ENCODE measurements at regions not wholly inside any gene's neighbourhood (a gene's known extent, or its start where the extent isn't known, plus 50 kb on each side); places are given as distances from the start of the nearest gene placed in this dataset.

DNA sequence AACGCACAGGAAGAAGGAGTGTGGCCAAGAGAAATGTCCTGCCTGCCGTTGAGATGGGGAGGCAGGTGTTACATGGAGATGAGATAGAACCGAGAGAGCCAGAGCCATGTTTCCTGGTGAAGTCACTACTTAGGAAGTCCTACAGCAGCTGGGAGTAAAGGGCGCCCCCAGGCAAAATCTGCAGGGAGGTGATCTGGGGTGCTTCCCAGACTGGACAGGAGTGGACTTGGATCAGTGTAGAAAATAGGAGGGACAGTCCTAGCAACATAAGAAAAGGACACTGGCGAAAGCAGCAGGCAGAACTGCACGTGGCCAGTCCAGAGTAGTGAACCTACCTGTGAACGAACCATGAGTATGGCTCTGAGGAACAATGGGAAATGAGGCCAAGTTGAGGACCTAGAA, 85.3 kb downstream of the CD164 start:
- FAIRE-seq, result no peak
- ChIA-PET POLR2A (ENCODE audit: partially characterized antibody) (no interaction called here), CTCF (ENCODE audit: partially characterized antibody) (interaction anchor here (0.6 to 1.1 kb wide), 2 partner anchors 66 to 100 kb away, joined by 3 read pairs; no protein-coding TSS in a partner anchor)
- H3K79me1 ChIP-seq (ENCODE audit: low read depth, low read length), result no peaks in the 10 kb centered on the region
- no peak overlapping the region for H2BK20ac ChIP-seq (ENCODE audit: low read length)
- H4K5ac ChIP-seq (ENCODE audit: insufficient read length, low read depth, low read length), result no peak overlapping the region
- no peak overlapping the region for H3K27ac ChIP-seq (ENCODE audit: low read depth, low read length)
- no peak overlapping the region for H3K18ac ChIP-seq (ENCODE audit: extremely low read depth, low read length)
- no peak overlapping the region for H3K56ac ChIP-seq (replicated peaks; ENCODE audit: insufficient read length, low read depth, low read length)
- H3K4me1 ChIP-seq (replicated peaks in 1 of 4; ENCODE audit: control insufficient read depth in 3 of 4, insufficient read depth in 4 of 4, low read length in 3 of 4), result peaks cover 0 to 9% (median 4%) of the 10 kb centered on the region in 4 experiments; a peak in 4 of 7 replicates
- no peak overlapping the region for H2BK12ac ChIP-seq (ENCODE audit: low read depth, low read length)
- no peak overlapping the region for H3K4me2 ChIP-seq (ENCODE audit: insufficient read depth in 1 of 2, low read depth in 2 of 2, low read length in 2 of 2)
- no peak overlapping the region for H2AK5ac ChIP-seq (ENCODE audit: low read depth, low read length)
- H4K8ac ChIP-seq (ENCODE audit: extremely low read depth, insufficient read depth, low read length), result no peak overlapping the region
- no peak overlapping the region for H2BK120ac ChIP-seq (replicated peaks; ENCODE audit: low read depth, low read length)
- no peaks in the 10 kb centered on the region for H3K36me3 ChIP-seq (ENCODE audit: control insufficient read depth in 2 of 4, insufficient read depth in 4 of 4, low read length in 3 of 4)
- no peak overlapping the region for H3K9ac ChIP-seq (replicated peaks in 1 of 4; ENCODE audit: extremely low read depth in 1 of 4, low read depth in 3 of 4, low read length in 3 of 4)
- H2AFZ ChIP-seq (ENCODE audit: low read length), result no peak overlapping the region
- no peak for DNase-seq (ENCODE audit: low read depth in 1 of 2, low spot score in 2 of 2)
- no peak overlapping the region for H3K4ac ChIP-seq (replicated peaks; ENCODE audit: insufficient read length, low read depth, low read length)
- no peaks in the 10 kb centered on the region for H3K9me3 ChIP-seq (ENCODE audit: insufficient read depth in 2 of 2, low read depth in 1 of 2, low read length in 1 of 2)
- H4K20me1 ChIP-seq (replicated peaks in 1 of 2; ENCODE audit: control insufficient read depth in 1 of 2, insufficient read depth in 2 of 2, low read length in 2 of 2), result no peaks in the 10 kb centered on the region
- H3K27me3 ChIP-seq (replicated peaks in 1 of 4; ENCODE audit: control insufficient read depth in 3 of 4, extremely low read depth in 1 of 4, insufficient read depth in 3 of 4, low read length in 3 of 4), result 0 out of 7 replicates have a peak, but pooled peaks cover 0 to 3% (median 0%) of the 10 kb centered on the region in 4 experiments
- TF ChIP-seq CHD1 (IDR thresholded peaks at IDR 0.05; ENCODE audit: low read depth, low read length) (no peak), SIX5 (IDR thresholded peaks at IDR 0.05; ENCODE audit: low read depth, low read length) (no peak), EZH2 (IDR thresholded peaks at IDR 0.05; ENCODE audit: low read depth, low read length, severe bottlenecking) (no peak), JUND (IDR thresholded peaks at IDR 0.05; ENCODE audit: low read length) (no peak), TBP (IDR thresholded peaks at IDR 0.05; ENCODE audit: low read depth, low read length) (no peak), NANOG (IDR thresholded peaks at IDR 0.05; ENCODE audit: insufficient read depth, low read depth, low read length, poor library complexity, severe bottlenecking) (no peak), EP300 (IDR thresholded peaks at IDR 0.05; ENCODE audit: borderline replicate concordance in 1 of 2, low read depth in 2 of 2, low read length in 2 of 2) (no peak), TAF1 (IDR thresholded peaks at IDR 0.05; ENCODE audit: low read depth, low read length) (no peak), SP1 (IDR thresholded peaks at IDR 0.05; ENCODE audit: low read depth, low read length) (no peak)
- peak overlapping the region; percentile 25 for H3K14ac ChIP-seq (ENCODE audit: insufficient read length)
- H2BK15ac ChIP-seq (ENCODE audit: low read length), result no peak overlapping the region
- H3K23ac ChIP-seq (ENCODE audit: insufficient read length), result no peak overlapping the region
- no peak overlapping the region for H2BK5ac ChIP-seq (ENCODE audit: low read depth, low read length)
- no peaks in the 10 kb centered on the region for H3K79me2 ChIP-seq (ENCODE audit: control insufficient read depth in 1 of 2, insufficient read depth in 2 of 2, low read length in 2 of 2)
- no peaks in the 10 kb centered on the region for H3K23me2 ChIP-seq (ENCODE audit: low read depth, low read length)
- H3K4me3 ChIP-seq (ENCODE audit: extremely low read depth in 1 of 4, insufficient read depth in 2 of 4, low read depth in 3 of 4, low read length in 4 of 4), result no peak overlapping the region
- WGBS, 2 experiments (ENCODE audit: extremely low coverage in 1 of 2, insufficient coverage in 1 of 2, insufficient read length in 1 of 2, insufficient replicate concordance in 2 of 2, low coverage in 1 of 2, low lambda C conversion rate in 2 of 2, missing lambda C conversion rate in 1 of 2), result 89% methylated on average over 7 of the region's 7 CpGs; no CpG with 5 or more reads in 1 of the 2 experiments
- no peak overlapping the region for H4K91ac ChIP-seq (replicated peaks; ENCODE audit: insufficient read length, low read length)
